ENCODE measurements at regions not wholly inside any gene's neighbourhood (a gene's known extent, or its start where the extent isn't known, plus 50 kb on each side); places are given as distances from the start of the nearest gene placed in this dataset.

DNA sequence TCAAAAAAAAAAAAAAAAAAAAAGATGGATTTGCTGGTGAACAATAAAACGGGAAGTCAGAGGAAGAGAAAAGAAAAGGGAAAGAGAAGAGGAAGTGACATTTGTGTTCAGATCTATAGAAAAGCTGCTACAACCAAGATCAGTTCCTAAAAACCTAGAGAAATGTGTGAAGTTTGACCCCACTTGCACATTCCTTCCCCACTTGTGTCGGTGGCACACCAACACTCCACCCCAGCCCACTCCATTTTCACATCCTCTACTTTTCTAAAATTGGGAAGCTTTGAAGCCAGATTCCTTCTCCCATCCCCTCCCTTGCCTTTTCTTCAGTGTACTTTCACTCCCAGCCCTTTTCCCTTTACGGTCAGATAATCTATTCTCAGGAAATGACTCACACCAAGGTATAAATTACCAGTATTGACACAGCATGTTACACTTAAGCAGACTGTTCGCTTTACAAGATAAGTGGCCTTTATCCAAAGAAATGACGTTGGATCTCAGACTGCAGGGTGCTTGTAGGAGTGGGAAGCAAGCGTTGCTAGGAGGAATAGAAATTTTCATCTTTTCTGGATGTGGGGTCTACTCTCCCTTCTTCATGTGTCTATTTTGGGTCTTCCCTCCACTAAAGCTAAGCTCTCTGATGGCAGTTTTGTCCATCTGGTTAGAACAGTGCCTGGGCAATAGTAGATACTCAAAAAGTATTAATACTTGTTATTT lies 92.5 kb upstream of the ADGRF1 start (continued):
- TF ChIP-seq, protein P1, sequence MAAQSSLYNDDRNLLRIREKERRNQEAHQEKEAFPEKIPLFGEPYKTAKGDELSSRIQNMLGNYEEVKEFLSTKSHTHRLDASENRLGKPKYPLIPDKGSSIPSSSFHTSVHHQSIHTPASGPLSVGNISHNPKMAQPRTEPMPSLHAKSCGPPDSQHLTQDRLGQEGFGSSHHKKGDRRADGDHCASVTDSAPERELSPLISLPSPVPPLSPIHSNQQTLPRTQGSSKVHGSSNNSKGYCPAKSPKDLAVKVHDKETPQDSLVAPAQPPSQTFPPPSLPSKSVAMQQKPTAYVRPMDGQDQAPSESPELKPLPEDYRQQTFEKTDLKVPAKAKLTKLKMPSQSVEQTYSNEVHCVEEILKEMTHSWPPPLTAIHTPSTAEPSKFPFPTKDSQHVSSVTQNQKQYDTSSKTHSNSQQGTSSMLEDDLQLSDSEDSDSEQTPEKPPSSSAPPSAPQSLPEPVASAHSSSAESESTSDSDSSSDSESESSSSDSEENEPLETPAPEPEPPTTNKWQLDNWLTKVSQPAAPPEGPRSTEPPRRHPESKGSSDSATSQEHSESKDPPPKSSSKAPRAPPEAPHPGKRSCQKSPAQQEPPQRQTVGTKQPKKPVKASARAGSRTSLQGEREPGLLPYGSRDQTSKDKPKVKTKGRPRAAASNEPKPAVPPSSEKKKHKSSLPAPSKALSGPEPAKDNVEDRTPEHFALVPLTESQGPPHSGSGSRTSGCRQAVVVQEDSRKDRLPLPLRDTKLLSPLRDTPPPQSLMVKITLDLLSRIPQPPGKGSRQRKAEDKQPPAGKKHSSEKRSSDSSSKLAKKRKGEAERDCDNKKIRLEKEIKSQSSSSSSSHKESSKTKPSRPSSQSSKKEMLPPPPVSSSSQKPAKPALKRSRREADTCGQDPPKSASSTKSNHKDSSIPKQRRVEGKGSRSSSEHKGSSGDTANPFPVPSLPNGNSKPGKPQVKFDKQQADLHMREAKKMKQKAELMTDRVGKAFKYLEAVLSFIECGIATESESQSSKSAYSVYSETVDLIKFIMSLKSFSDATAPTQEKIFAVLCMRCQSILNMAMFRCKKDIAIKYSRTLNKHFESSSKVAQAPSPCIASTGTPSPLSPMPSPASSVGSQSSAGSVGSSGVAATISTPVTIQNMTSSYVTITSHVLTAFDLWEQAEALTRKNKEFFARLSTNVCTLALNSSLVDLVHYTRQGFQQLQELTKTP (IDR thresholded peaks at IDR 0.05; ENCODE audit: low read depth in 1 of 2, partially characterized antibody in 2 of 2): peak in 1 of 2 experiments; percentile 81
- TF ChIP-seq MTA2 (IDR thresholded peaks at IDR 0.05; ENCODE audit: low read depth) (peak; percentile 74), NCOA4 (IDR thresholded peaks at IDR 0.05; ENCODE audit: partially characterized antibody) (peak; percentile 53), SRSF1 (IDR thresholded peaks at IDR 0.05; ENCODE audit: low read depth, low read length) (no peak), TGIF2 (CRISPR knock-in tag; IDR thresholded peaks at IDR 0.05) (no peak), HSF4 (CRISPR knock-in tag; IDR thresholded peaks at IDR 0.05; ENCODE audit: borderline replicate concordance) (no peak), CSDE1 (IDR thresholded peaks at IDR 0.05) (no peak; a peak in 1 of 4 replicates), SREBF2 (CRISPR knock-in tag; IDR thresholded peaks at IDR 0.05) (no peak), MAZ (CRISPR knock-in tag; conservative IDR thresholded peaks at IDR 0.05 in 1 of 2, IDR thresholded peaks at IDR 0.05 in 1 of 2) (0 out of 4 replicates have a peak, but pooled peaks of 1 of the 2 experiments have one; percentile 47), CAMTA2 (CRISPR knock-in tag; conservative IDR thresholded peaks at IDR 0.05) (no peak), ZNF584 (CRISPR knock-in tag; IDR thresholded peaks at IDR 0.05; ENCODE audit: low read depth) (0 out of 2 replicates have a peak, but pooled peaks have one; percentile 58), HNRNPK (IDR thresholded peaks at IDR 0.05; ENCODE audit: low read depth, low read length, poor library complexity, severe bottlenecking) (no peak), SMC3 (conservative IDR thresholded peaks at IDR 0.05; ENCODE audit: insufficient read depth, low read depth, low read length) (no peak), ZNF717 (CRISPR knock-in tag; IDR thresholded peaks at IDR 0.05) (no peak), MTA3 (IDR thresholded peaks at IDR 0.05; ENCODE audit: borderline replicate concordance) (peak; percentile 93)
- TF ChIP-seq, protein P2, sequence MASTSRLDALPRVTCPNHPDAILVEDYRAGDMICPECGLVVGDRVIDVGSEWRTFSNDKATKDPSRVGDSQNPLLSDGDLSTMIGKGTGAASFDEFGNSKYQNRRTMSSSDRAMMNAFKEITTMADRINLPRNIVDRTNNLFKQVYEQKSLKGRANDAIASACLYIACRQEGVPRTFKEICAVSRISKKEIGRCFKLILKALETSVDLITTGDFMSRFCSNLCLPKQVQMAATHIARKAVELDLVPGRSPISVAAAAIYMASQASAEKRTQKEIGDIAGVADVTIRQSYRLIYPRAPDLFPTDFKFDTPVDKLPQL (IDR thresholded peaks at IDR 0.05; ENCODE audit: extremely low read depth, insufficient read length): no peak
- TF ChIP-seq, protein P3, sequence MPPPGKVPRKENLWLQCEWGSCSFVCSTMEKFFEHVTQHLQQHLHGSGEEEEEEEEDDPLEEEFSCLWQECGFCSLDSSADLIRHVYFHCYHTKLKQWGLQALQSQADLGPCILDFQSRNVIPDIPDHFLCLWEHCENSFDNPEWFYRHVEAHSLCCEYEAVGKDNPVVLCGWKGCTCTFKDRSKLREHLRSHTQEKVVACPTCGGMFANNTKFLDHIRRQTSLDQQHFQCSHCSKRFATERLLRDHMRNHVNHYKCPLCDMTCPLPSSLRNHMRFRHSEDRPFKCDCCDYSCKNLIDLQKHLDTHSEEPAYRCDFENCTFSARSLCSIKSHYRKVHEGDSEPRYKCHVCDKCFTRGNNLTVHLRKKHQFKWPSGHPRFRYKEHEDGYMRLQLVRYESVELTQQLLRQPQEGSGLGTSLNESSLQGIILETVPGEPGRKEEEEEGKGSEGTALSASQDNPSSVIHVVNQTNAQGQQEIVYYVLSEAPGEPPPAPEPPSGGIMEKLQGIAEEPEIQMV (tag; conservative IDR thresholded peaks at IDR 0.05; ENCODE audit: low read depth): no peak
- TF ChIP-seq, protein P4, sequence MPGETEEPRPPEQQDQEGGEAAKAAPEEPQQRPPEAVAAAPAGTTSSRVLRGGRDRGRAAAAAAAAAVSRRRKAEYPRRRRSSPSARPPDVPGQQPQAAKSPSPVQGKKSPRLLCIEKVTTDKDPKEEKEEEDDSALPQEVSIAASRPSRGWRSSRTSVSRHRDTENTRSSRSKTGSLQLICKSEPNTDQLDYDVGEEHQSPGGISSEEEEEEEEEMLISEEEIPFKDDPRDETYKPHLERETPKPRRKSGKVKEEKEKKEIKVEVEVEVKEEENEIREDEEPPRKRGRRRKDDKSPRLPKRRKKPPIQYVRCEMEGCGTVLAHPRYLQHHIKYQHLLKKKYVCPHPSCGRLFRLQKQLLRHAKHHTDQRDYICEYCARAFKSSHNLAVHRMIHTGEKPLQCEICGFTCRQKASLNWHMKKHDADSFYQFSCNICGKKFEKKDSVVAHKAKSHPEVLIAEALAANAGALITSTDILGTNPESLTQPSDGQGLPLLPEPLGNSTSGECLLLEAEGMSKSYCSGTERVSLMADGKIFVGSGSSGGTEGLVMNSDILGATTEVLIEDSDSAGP (CRISPR knock-in tag; IDR thresholded peaks at IDR 0.05): no peak
- TF ChIP-seq, protein P5, sequence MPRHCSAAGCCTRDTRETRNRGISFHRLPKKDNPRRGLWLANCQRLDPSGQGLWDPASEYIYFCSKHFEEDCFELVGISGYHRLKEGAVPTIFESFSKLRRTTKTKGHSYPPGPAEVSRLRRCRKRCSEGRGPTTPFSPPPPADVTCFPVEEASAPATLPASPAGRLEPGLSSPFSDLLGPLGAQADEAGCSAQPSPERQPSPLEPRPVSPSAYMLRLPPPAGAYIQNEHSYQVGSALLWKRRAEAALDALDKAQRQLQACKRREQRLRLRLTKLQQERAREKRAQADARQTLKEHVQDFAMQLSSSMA (CRISPR knock-in tag; IDR thresholded peaks at IDR 0.05): no peak
